Panc1 (cell line): ENCODE measurements at regions not wholly inside any gene's neighbourhood (a gene's known extent, or its start where the extent isn't known, plus 50 kb on each side); places are given as distances from the start of the nearest gene placed in this dataset.

Experiments used
- ATAC-seq: fragments of 200-7000 bp; cut with Tn5 transposase; 2 replicates; pipeline ENCODE4 v1.9.1; 2020; ENCODE audit warnings: mild to moderate bottlenecking, moderate library complexity
- BruUV-seq: library from RNA; stranded (reverse); fragments of 400-500 nt; replicated peaks from 2 replicates; lab custom pipeline; 2021; lab: Mats Ljungman, UMichigan
- CTCF ChIA-PET: fragments of 300-600 bp; sonication (Branson Sonifier 250); formaldehyde crosslinking; loops from one replicate; lab custom pipeline; 2022; ENCODE audit warnings: antibody characterized with exemption; lab: Charles Lee
- POLR2A ChIA-PET: fragments of 300-600 bp; sonication (Branson Sonifier 250); formaldehyde crosslinking; loops from one replicate; lab custom pipeline; 2022; ENCODE audit warnings: antibody characterized with exemption; lab: Charles Lee
- DNase-seq: peaks from one replicate; pipeline ENCODE4 v3.0.0-alpha.2; 2010; ENCODE audit warnings: low read depth, low spot score
- H3K27ac ChIP-seq: 2 replicates; pipeline ENCODE4 v1.5.1; 2011; ENCODE audit warnings: mild to moderate bottlenecking, low read length, inconsistent platforms
- H3K27me3 ChIP-seq: fragments of 200-500 bp; sonication (Bioruptor generic); 2 replicates; pipeline ENCODE4 v1.6.0; 2014; ENCODE audit warnings: low read length, inconsistent platforms; ENCODE audit not compliant: control insufficient read depth, insufficient read depth
- H3K36me3 ChIP-seq: fragments of 200-500 bp; sonication (Bioruptor generic); 2 replicates; pipeline ENCODE4 v1.5.1; 2014; ENCODE audit warnings: inconsistent platforms, mild to moderate bottlenecking, low read length, moderate library complexity; ENCODE audit not compliant: control insufficient read depth, insufficient read depth
- H3K4me1 ChIP-seq: 2 replicates; pipeline ENCODE4 v1.5.1; 2011; ENCODE audit warnings: inconsistent platforms, mild to moderate bottlenecking, low read length, moderate library complexity; ENCODE audit not compliant: control insufficient read depth, insufficient read depth
- H3K4me3 ChIP-seq, 2 experiments: 2 replicates each; pipeline ENCODE4 v1.5.1; 2011 to 2012; ENCODE audit warnings: low read depth in 2 of 2, low read length in 2 of 2, mild to moderate bottlenecking in 2 of 2, inconsistent platforms in 1 of 2, moderate library complexity in 1 of 2
- H3K9me3 ChIP-seq: fragments of 200-500 bp; sonication (Bioruptor generic); 2 replicates; pipeline ENCODE4 v1.5.1; 2014; ENCODE audit warnings: low read depth, mild to moderate bottlenecking, inconsistent platforms, low read length, moderate library complexity; ENCODE audit not compliant: control insufficient read depth, insufficient read depth
- POLR2AphosphoS5 ChIP-seq: IDR thresholded peaks from 2 replicates; pipeline ENCODE4 v1.6.1; 2012; ENCODE audit warnings: mild to moderate bottlenecking, low read depth, low read length, moderate library complexity
- SIN3A ChIP-seq: IDR thresholded peaks from 2 replicates; pipeline ENCODE4 v1.6.1; 2012; ENCODE audit warnings: low read depth, mild to moderate bottlenecking, low read length, moderate library complexity, borderline replicate concordance; ENCODE audit not compliant: insufficient read depth
- TCF7L2 ChIP-seq: IDR thresholded peaks from 2 replicates; pipeline ENCODE4 v1.6.1; 2011; ENCODE audit warnings: mild to moderate bottlenecking, low read depth, low read length, inconsistent platforms
- in situ Hi-C: cut with HindIII; loops from 2 replicates; pipeline ENCODE4 v1.10.0; 2016; ENCODE audit warnings: low sequenced_read_pairs, low pct_unique_long_range_greater_than_20kb
- intact Hi-C: fragments of 100-400 bp; cut with micrococcal nuclease; formaldehyde crosslinking; loops from one replicate; pipeline ENCODE4 v1.10.0; 2022; ENCODE audit not compliant: unreplicated experiment
- TF ChIP-seq, protein P1 (sequence below): fragments of 450-650 bp; IDR thresholded peaks from 2 replicates; pipeline ENCODE4 v1.5.1; 2017; ENCODE audit warnings: mild to moderate bottlenecking
- TF ChIP-seq, protein P2 (sequence below), 2 experiments: IDR thresholded peaks; 2 replicates each; pipeline ENCODE4 v1.6.1; 2011 to 2012; ENCODE audit warnings: low read depth in 2 of 2, control low read depth in 1 of 2, low read length in 1 of 2, mild to moderate bottlenecking in 1 of 2, moderate library complexity in 1 of 2; ENCODE audit not compliant: insufficient read depth in 1 of 2

DNA sequence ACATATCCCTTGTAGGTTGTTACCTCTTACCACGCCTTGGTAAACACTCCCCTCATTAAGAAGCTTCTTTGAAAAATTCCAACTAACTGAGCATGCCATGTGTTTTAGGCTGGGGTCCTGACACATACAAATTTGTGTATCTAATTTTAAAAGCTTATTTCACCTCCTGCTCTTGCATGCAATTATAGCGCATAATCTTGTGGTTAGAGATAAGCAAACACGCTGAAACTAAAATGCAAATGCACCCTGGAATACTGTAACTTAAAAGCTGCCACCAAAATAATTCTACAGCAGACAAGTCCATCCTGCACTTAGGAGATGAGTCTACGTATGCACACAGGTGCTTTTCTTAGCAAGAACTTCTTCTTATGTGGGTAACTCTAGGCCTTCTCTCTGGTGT is 990.2 kb downstream of the TSN start:
- ATAC-seq (no peak), DNase-seq (no peak)
- POLR2A ChIA-PET = no interaction called here
- Histone ChIP-seq H3K4me3 (no peak overlapping the region), H3K27ac (no peak overlapping the region), H3K36me3 (no peaks in the 10 kb centered on the region), H3K9me3 (no peaks in the 10 kb centered on the region), H3K27me3 (no peaks in the 10 kb centered on the region), H3K4me1 (no peaks in the 10 kb centered on the region)
- TF ChIP-seq POLR2AphosphoS5 (no peak), SIN3A (no peak), TCF7L2 (no peak)
- TF ChIP-seq, protein P1, sequence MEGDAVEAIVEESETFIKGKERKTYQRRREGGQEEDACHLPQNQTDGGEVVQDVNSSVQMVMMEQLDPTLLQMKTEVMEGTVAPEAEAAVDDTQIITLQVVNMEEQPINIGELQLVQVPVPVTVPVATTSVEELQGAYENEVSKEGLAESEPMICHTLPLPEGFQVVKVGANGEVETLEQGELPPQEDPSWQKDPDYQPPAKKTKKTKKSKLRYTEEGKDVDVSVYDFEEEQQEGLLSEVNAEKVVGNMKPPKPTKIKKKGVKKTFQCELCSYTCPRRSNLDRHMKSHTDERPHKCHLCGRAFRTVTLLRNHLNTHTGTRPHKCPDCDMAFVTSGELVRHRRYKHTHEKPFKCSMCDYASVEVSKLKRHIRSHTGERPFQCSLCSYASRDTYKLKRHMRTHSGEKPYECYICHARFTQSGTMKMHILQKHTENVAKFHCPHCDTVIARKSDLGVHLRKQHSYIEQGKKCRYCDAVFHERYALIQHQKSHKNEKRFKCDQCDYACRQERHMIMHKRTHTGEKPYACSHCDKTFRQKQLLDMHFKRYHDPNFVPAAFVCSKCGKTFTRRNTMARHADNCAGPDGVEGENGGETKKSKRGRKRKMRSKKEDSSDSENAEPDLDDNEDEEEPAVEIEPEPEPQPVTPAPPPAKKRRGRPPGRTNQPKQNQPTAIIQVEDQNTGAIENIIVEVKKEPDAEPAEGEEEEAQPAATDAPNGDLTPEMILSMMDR = no peak
- TF ChIP-seq, protein P2, sequence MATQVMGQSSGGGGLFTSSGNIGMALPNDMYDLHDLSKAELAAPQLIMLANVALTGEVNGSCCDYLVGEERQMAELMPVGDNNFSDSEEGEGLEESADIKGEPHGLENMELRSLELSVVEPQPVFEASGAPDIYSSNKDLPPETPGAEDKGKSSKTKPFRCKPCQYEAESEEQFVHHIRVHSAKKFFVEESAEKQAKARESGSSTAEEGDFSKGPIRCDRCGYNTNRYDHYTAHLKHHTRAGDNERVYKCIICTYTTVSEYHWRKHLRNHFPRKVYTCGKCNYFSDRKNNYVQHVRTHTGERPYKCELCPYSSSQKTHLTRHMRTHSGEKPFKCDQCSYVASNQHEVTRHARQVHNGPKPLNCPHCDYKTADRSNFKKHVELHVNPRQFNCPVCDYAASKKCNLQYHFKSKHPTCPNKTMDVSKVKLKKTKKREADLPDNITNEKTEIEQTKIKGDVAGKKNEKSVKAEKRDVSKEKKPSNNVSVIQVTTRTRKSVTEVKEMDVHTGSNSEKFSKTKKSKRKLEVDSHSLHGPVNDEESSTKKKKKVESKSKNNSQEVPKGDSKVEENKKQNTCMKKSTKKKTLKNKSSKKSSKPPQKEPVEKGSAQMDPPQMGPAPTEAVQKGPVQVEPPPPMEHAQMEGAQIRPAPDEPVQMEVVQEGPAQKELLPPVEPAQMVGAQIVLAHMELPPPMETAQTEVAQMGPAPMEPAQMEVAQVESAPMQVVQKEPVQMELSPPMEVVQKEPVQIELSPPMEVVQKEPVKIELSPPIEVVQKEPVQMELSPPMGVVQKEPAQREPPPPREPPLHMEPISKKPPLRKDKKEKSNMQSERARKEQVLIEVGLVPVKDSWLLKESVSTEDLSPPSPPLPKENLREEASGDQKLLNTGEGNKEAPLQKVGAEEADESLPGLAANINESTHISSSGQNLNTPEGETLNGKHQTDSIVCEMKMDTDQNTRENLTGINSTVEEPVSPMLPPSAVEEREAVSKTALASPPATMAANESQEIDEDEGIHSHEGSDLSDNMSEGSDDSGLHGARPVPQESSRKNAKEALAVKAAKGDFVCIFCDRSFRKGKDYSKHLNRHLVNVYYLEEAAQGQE (IDR thresholded peaks at IDR 0.05; ENCODE audit: insufficient read depth in 1 of 2, low read depth in 2 of 2, low read length in 1 of 2) = no peak
- CTCF ChIA-PET = no interaction called here
- BruUV-seq = no TSS peak
- intact Hi-C loops (no loop called here), in situ Hi-C loops (no loop called here)

DNA sequence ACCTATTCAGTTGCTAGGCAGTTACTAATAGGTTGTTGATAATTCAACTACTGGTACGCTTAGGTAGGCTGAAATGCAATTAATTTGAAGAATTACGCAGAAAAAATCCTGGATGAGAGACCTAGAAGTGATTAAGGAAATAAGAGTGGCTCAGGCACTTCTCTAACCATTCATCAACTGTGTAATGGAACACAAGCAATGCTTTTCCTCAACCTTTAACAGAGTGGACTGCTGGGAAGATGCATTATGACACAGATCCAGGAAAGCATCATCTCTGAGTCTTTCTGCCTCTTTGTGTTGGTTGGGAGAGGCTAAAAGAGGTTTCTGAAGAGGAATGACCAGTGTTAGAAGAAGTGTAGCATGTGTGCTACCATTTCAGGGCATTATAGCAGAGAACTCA is 992.2 kb downstream of the TSN start:
- in situ Hi-C loops = no loop called here
- no peaks in the 10 kb centered on the region for H3K36me3 ChIP-seq
- H3K4me1 ChIP-seq = no peaks in the 10 kb centered on the region
- DNase-seq = no peak
- TF ChIP-seq, protein P2 (IDR thresholded peaks at IDR 0.05; ENCODE audit: insufficient read depth in 1 of 2, low read depth in 2 of 2, low read length in 1 of 2) = no peak
- no peak for TF ChIP-seq POLR2AphosphoS5
- TF ChIP-seq, protein P1 = no peak
- ChIA-PET CTCF (no interaction called here), POLR2A (no interaction called here)
- H3K9me3 ChIP-seq = no peaks in the 10 kb centered on the region
- BruUV-seq = no TSS peak
- H3K27ac ChIP-seq = no peak overlapping the region
- ATAC-seq = no peak
- no peaks in the 10 kb centered on the region for H3K27me3 ChIP-seq
- no peak overlapping the region for H3K4me3 ChIP-seq
- intact Hi-C loops = no loop called here
